Vagina (tissue), 2 donors: ENCODE measurements at regions not wholly inside any gene's neighbourhood (a gene's known extent, or its start where the extent isn't known, plus 50 kb on each side); places are given as distances from the start of the nearest gene placed in this dataset.

Experiments used
- CTCF ChIP-seq, 3 experiments: fragments of 450-650 bp in 2 of 3; fragments of 200-600 bp in 1 of 3; sonication (generic) in 1 of 3; IDR thresholded peaks; one replicate each; pipeline ENCODE4 v1.5.1; 2017 to 2019; ENCODE audit warnings: antibody characterized with exemption in 3 of 3, mild to moderate bottlenecking in 2 of 3, moderate library complexity in 2 of 3
- POLR2A ChIP-seq, 2 donors: fragments of 450-650 bp; IDR thresholded peaks; one replicate each; pipeline ENCODE4 v1.6.1; 2017; ENCODE audit warnings: antibody characterized with exemption in 2 of 2, mild to moderate bottlenecking in 2 of 2, moderate library complexity in 2 of 2
- POLR2AphosphoS5 ChIP-seq, 2 donors: sonication (generic); formaldehyde crosslinking; IDR thresholded peaks; one replicate each; pipeline ENCODE4 v1.9.0; 2017; ENCODE audit warnings: antibody characterized with exemption in 2 of 2, mild to moderate bottlenecking in 2 of 2, low read depth in 1 of 2; ENCODE audit not compliant: insufficient read depth in 1 of 2

- TF ChIP-seq CTCF (IDR thresholded peaks at IDR 0.05) (no peak), POLR2A (IDR thresholded peaks at IDR 0.05) (no peak), POLR2AphosphoS5 (IDR thresholded peaks at IDR 0.05; ENCODE audit: insufficient read depth in 1 of 2, low read depth in 1 of 2) (no peak)
These were observed 141.1 kb upstream of the IRF2BP2 start for GRCh38 chr1:234750922-234751627.
